Left ventricle myocardium inferior (tissue), 1 donor: ENCODE measurements at regions not wholly inside any gene's neighbourhood (a gene's known extent, or its start where the extent isn't known, plus 50 kb on each side); places are given as distances from the start of the nearest gene placed in this dataset.
A peak's percentile ranks its signal among the peaks of the same experiment; 100 is the strongest.
"Not testable (repeated sequence)": the region's sequence is repeated elsewhere in the genome, so short reads cannot be mapped to it uniquely, and the experiment has no call there.

Experiments
- DNase-seq: peaks from one replicate; pipeline ENCODE4 v3.0.0-alpha.2; 2020
- H3K27ac ChIP-seq: fragments of 200-600 bp; replicated peaks from 2 replicates; pipeline ENCODE4 v1.8.0; 2021
- H3K27me3 ChIP-seq: fragments of 200-600 bp; 2 replicates; pipeline ENCODE4 v1.8.0; 2021; ENCODE audit warnings: low read depth
- H3K36me3 ChIP-seq: fragments of 200-600 bp; 2 replicates; pipeline ENCODE4 v1.8.0; 2021
- H3K4me1 ChIP-seq: fragments of 200-600 bp; 2 replicates; pipeline ENCODE4 v1.8.0; 2021
- H3K4me3 ChIP-seq: fragments of 200-600 bp; 2 replicates; pipeline ENCODE4 v1.8.0; 2021; ENCODE audit warnings: mild to moderate bottlenecking, moderate library complexity
- H3K9me3 ChIP-seq: fragments of 200-600 bp; replicated peaks from 2 replicates; pipeline ENCODE4 v1.8.0; 2021
- intact Hi-C: fragments of 100-400 bp; cut with micrococcal nuclease; formaldehyde crosslinking; loops from one replicate; pipeline ENCODE4 v1.11.0; 2022
- TF ChIP-seq, protein P1 (sequence below): fragments of 200-600 bp; IDR thresholded peaks from 2 replicates; pipeline ENCODE4 v1.8.0; 2021; ENCODE audit warnings: antibody characterized with exemption, mild to moderate bottlenecking, borderline replicate concordance
- donor health status: DM: no; HTN: yes; CAD: no; lungs with severe emphysema.

DNA sequence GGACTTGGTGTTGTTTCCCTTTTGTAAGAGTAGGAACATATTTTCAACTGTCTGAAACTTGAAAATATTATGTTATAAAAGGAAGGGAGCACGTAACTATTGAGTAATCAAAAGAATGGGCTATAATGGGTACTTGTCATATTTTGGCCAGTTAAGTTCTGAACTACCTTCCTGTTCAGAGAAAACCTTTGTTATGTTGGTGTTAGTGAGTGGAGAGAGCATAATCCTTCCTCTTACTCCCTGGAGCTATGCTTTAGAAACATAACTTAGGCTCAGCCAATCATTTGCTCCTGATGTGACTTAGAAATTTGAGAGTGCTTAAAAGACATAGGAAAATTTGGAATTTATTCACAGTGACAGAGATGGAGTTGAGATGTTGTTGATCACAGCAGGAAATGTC is 482.5 kb upstream of the SPRY2 start:
- H3K27me3 ChIP-seq, result no peaks in the 10 kb centered on the region
- TF ChIP-seq, protein P1, sequence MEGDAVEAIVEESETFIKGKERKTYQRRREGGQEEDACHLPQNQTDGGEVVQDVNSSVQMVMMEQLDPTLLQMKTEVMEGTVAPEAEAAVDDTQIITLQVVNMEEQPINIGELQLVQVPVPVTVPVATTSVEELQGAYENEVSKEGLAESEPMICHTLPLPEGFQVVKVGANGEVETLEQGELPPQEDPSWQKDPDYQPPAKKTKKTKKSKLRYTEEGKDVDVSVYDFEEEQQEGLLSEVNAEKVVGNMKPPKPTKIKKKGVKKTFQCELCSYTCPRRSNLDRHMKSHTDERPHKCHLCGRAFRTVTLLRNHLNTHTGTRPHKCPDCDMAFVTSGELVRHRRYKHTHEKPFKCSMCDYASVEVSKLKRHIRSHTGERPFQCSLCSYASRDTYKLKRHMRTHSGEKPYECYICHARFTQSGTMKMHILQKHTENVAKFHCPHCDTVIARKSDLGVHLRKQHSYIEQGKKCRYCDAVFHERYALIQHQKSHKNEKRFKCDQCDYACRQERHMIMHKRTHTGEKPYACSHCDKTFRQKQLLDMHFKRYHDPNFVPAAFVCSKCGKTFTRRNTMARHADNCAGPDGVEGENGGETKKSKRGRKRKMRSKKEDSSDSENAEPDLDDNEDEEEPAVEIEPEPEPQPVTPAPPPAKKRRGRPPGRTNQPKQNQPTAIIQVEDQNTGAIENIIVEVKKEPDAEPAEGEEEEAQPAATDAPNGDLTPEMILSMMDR, result no peak
- peak overlapping the region; percentile 45 for H3K27ac ChIP-seq
- intact Hi-C loops, result no loop called here
- no peak overlapping the region for H3K4me3 ChIP-seq
- no peaks in the 10 kb centered on the region for H3K36me3 ChIP-seq
- H3K9me3 ChIP-seq, result peaks cover 37% of the 10 kb centered on the region
- DNase-seq, result no peak
- no peaks in the 10 kb centered on the region for H3K4me1 ChIP-seq

DNA sequence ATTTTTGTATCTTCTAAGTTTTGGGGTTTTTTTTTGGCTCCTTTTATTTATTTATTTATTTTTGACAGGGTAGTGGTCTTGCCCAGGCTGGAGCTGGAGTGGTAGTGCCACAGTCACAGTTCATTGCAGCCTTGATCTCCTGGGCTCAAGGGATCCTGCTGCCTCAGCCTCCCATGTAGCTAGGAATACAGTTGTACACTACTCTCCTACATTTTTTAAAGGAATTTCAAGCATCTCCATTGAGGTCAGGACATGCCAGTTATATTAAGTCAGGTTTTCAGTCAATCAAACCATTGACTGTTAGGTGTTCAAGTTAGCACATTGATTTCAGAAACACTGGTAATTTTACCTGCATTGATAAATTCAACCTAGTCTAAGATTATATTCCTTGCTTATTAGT is 480.5 kb upstream of the SPRY2 start:
- no peaks in the 10 kb centered on the region for H3K27me3 ChIP-seq
- H3K36me3 ChIP-seq, result no peaks in the 10 kb centered on the region
- no peak overlapping the region for H3K27ac ChIP-seq
- peaks cover 36% of the 10 kb centered on the region for H3K9me3 ChIP-seq
- TF ChIP-seq, protein P1, result no peak
- intact Hi-C loops, result no loop called here
- no peak overlapping the region for H3K4me3 ChIP-seq
- H3K4me1 ChIP-seq, result no peaks in the 10 kb centered on the region
- DNase-seq, result no peak

DNA sequence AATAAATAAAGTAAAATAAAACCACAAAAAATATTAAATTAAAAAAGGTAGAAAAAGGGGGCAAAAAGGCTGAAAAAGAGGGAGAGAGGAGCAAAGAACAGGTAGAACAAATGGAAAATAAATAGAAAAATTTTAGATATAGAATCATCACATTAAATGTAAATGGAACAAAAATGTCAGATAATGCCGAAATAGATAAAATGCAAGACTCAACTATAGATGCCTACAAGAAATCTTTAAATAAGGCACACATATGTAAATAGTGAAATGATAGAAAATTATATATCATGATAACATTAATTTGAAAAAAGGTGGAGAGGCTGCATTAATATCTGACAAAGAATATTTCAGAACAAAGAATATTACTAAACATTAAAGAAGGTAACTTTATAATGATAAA is 477.1 kb upstream of the SPRY2 start:
- Histone ChIP-seq H3K4me3 (no peak overlapping the region), H3K9me3 (peaks cover 18% of the 10 kb centered on the region), H3K4me1 (peaks cover 9% of the 10 kb centered on the region), H3K36me3 (no peaks in the 10 kb centered on the region), H3K27me3 (no peaks in the 10 kb centered on the region), H3K27ac (no peak overlapping the region)
- DNase-seq, result no peak
- TF ChIP-seq, protein P1, result no peak
- intact Hi-C loops, result no loop called here

DNA sequence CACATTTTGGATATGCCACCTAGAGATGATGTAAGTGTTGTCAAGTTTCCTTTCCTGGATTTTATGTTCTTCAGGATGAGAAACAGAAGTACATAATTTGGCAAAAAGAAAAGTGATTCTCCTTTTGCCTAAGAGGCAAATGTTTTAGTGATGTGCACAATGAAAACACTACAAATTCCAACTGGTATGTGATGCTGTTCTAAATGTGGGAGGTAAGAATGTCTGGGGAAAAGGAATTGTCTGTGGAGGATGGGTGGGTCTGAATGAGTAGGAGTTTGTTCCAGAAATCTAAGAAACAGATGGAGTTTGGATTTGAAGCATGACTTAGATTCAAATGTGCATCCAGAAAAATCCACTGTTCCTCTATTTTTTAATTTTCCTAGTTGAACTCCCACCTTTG is 473.6 kb upstream of the SPRY2 start:
- no peaks in the 10 kb centered on the region for H3K36me3 ChIP-seq
- peaks cover 33% of the 10 kb centered on the region for H3K9me3 ChIP-seq
- H3K27ac ChIP-seq, result peak overlapping the region; percentile 62
- peaks cover 9% of the 10 kb centered on the region for H3K4me1 ChIP-seq
- DNase-seq, result no peak
- no peak overlapping the region for H3K4me3 ChIP-seq
- no peaks in the 10 kb centered on the region for H3K27me3 ChIP-seq
- TF ChIP-seq, protein P1, result no peak
- intact Hi-C loops, result no loop called here

DNA sequence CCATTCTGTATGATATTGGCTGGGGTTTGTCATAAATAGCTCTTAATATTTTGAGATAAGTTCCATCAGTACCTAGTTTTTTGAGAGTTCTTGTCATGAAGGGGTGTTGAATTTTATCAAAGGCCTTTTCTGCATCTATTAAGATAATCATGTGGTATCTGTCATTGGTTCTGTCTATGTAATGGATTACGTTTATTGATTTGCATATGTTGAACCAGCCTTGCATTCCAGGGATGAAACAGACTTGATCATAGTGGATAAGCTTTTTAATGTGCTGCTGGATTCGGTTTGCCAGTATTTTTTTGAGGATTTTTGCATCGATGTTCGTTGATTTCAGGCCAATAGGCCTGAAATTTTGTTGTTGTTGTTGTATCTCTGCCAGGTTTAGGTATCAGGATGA is 469.4 kb upstream of the SPRY2 start:
- H3K27ac ChIP-seq, intact Hi-C loops, H3K27me3 ChIP-seq, H3K36me3 ChIP-seq, DNase-seq, H3K4me3 ChIP-seq, H3K4me1 ChIP-seq: not testable (repeated sequence)
- H3K9me3 ChIP-seq, result peaks cover 20% of the 10 kb centered on the region

DNA sequence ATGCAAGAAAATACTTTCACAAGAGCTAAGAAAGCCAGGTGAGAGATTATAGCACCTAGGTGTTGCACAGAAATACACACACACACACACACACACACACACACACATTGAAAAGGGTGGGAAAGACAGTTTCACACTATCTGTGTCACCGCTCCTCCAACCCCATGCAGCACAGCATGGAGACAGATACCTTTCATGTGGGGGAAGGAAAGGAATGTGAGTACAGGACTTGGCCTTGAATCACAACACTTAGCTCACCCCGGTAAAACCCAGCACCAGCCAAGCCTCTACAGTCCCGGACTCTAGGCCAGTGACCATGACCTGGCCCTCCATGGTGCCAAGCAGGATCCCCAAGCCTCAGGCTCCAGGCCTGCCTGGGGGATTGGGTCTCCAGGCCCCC is 462.0 kb upstream of the SPRY2 start:
- TF ChIP-seq, protein P1, result no peak
- Histone ChIP-seq H3K4me3 (no peak overlapping the region), H3K9me3 (no peaks in the 10 kb centered on the region), H3K36me3 (no peaks in the 10 kb centered on the region), H3K4me1 (no peaks in the 10 kb centered on the region), H3K27ac (no peak overlapping the region), H3K27me3 (no peaks in the 10 kb centered on the region)
- intact Hi-C loops, result no loop called here
- DNase-seq, result no peak
